Astrocyte of the spinal cord (primary cell): ENCODE measurements at regions not wholly inside any gene's neighbourhood (a gene's known extent, or its start where the extent isn't known, plus 50 kb on each side); places are given as distances from the start of the nearest gene placed in this dataset.

Experiments
- DNase-seq: peaks from one replicate; pipeline ENCODE4 v3.0.0; 2011; ENCODE audit warnings: low read depth, low spot score
- H3K4me3 ChIP-seq: 2 replicates; pipeline ENCODE4 v1.5.1; 2011; ENCODE audit warnings: low read depth, mild to moderate bottlenecking, low read length, moderate library complexity
- CTCF ChIP-seq: IDR thresholded peaks from 2 replicates; pipeline ENCODE4 v1.5.1; 2012; ENCODE audit warnings: low read depth, mild to moderate bottlenecking, low read length, inconsistent platforms
- in situ Hi-C: cut with HindIII; loops from 2 replicates; pipeline ENCODE4 v1.10.0; 2017; ENCODE audit warnings: low sequenced_read_pairs

GRCh38 chr18:2313332-2313731 lies 258.0 kb downstream of the METTL4 start:
- DNase-seq, result no peak
- no peak for TF ChIP-seq CTCF
- no peak overlapping the region for H3K4me3 ChIP-seq
- in situ Hi-C loops, result no loop called here

- H3K4me3 ChIP-seq, result no peak overlapping the region
- no peak for TF ChIP-seq CTCF
- in situ Hi-C loops, result no loop called here
- DNase-seq, result no peak
Observed at GRCh38 chr18:2316082-2316750, 255.1 kb downstream of the METTL4 start.

GRCh38 chr18:2316751-2317696 lies 254.3 kb downstream of the METTL4 start:
- DNase-seq, result no peak
- H3K4me3 ChIP-seq, result no peak overlapping the region
- in situ Hi-C loops, result no loop called here
- TF ChIP-seq CTCF, result no peak

- no peak for TF ChIP-seq CTCF
- DNase-seq, result no peak
- H3K4me3 ChIP-seq, result no peak overlapping the region
- in situ Hi-C loops, result no loop called here
Observed at GRCh38 chr18:2324459-2324858, 246.8 kb downstream of the METTL4 start.

- no peak overlapping the region for H3K4me3 ChIP-seq
- DNase-seq, result peak; percentile 22
- TF ChIP-seq CTCF, result no peak
- in situ Hi-C loops, result no loop called here
Observed at GRCh38 chr18:2325308-2325849, 245.9 kb downstream of the METTL4 start.

GRCh38 chr18:2325933-2326332 lies 245.4 kb downstream of the METTL4 start:
- no peak for DNase-seq
- no peak for TF ChIP-seq CTCF
- no peak overlapping the region for H3K4me3 ChIP-seq
- in situ Hi-C loops, result no loop called here
